Keratinocyte (primary cell): ENCODE measurements at regions not wholly inside any gene's neighbourhood (a gene's known extent, or its start where the extent isn't known, plus 50 kb on each side); places are given as distances from the start of the nearest gene placed in this dataset.

Source experiments
- DNase-seq: peaks from one replicate; pipeline ENCODE4 v3.0.0-alpha.2; 2011; ENCODE audit warnings: low read depth, missing footprints, low spot score
- FAIRE-seq: peaks from 2 replicates; lab custom pipeline; 2011; peaks lifted over from hg19 to GRCh38; lab: Jason Lieb, UNC
- H2AFZ ChIP-seq: 2 replicates; pipeline ENCODE4 v1.6.0; 2012; ENCODE audit warnings: low read length, control low read depth, inconsistent platforms; ENCODE audit not compliant: control insufficient read depth
- H3K27ac ChIP-seq: 2 replicates; pipeline ENCODE4 v1.5.1; 2011; ENCODE audit warnings: low read length; ENCODE audit not compliant: control insufficient read depth, insufficient read depth
- H3K27me3 ChIP-seq: 3 replicates; pipeline ENCODE4 v1.6.0; 2011; ENCODE audit warnings: low read length; ENCODE audit not compliant: control insufficient read depth, insufficient read depth; ENCODE audit errors: extremely low read depth
- H3K36me3 ChIP-seq, 2 experiments: 2 replicates in 1 of 2; 3 replicates in 1 of 2; pipeline ENCODE4 v1.5.1; 2011; ENCODE audit warnings: low read length in 2 of 2, mild to moderate bottlenecking in 1 of 2; ENCODE audit not compliant: control insufficient read depth in 2 of 2, insufficient read depth in 2 of 2; ENCODE audit errors: extremely low read depth in 1 of 2
- H3K4me1 ChIP-seq: 3 replicates; pipeline ENCODE4 v1.5.1; 2011; ENCODE audit warnings: low read length; ENCODE audit not compliant: control insufficient read depth, insufficient read depth; ENCODE audit errors: extremely low read depth
- H3K4me2 ChIP-seq: 3 replicates; pipeline ENCODE4 v1.6.0; 2011; ENCODE audit warnings: low read depth, low read length; ENCODE audit not compliant: control insufficient read depth, insufficient read depth; ENCODE audit errors: extremely low read depth
- H3K4me3 ChIP-seq, 3 experiments: fragments of 200-600 bp in 1 of 3; sonication (generic) in 1 of 3; 2 replicates in 2 of 3; 3 replicates in 1 of 3; pipeline ENCODE4 v1.5.1; 2011 to 2016; ENCODE audit warnings: low read length in 3 of 3, mild to moderate bottlenecking in 3 of 3, control low read depth in 2 of 3, inconsistent platforms in 1 of 3, low read depth in 1 of 3, mixed read lengths in 1 of 3, mixed run types in 1 of 3, moderate library complexity in 1 of 3; ENCODE audit not compliant: control insufficient read depth in 2 of 3, insufficient read depth in 2 of 3; ENCODE audit errors: extremely low read depth in 1 of 3
- H3K79me2 ChIP-seq: 2 replicates; pipeline ENCODE4 v1.6.0; 2012; ENCODE audit warnings: low read length; ENCODE audit not compliant: control insufficient read depth, insufficient read depth
- H3K9ac ChIP-seq: 3 replicates; pipeline ENCODE4 v1.6.0; 2011; ENCODE audit warnings: low read length; ENCODE audit not compliant: control insufficient read depth, insufficient read depth; ENCODE audit errors: extremely low read depth
- H3K9me1 ChIP-seq: 3 replicates; pipeline ENCODE4 v1.6.0; 2011; ENCODE audit warnings: low read length; ENCODE audit not compliant: control insufficient read depth, insufficient read depth; ENCODE audit errors: extremely low read depth
- H3K9me3 ChIP-seq: 2 replicates; pipeline ENCODE4 v1.5.1; 2012; ENCODE audit warnings: low read depth, low read length; ENCODE audit not compliant: control insufficient read depth
- H4K20me1 ChIP-seq: 3 replicates; pipeline ENCODE4 v1.6.0; 2011; ENCODE audit warnings: low read length; ENCODE audit not compliant: control insufficient read depth, insufficient read depth; ENCODE audit errors: extremely low read depth
- EZH2 ChIP-seq: IDR thresholded peaks from one replicate; pipeline ENCODE4 v1.6.1; 2012; ENCODE audit warnings: inconsistent platforms, mild to moderate bottlenecking, low read length, moderate library complexity
- dilution Hi-C: fragments of 300-500 bp; cut with MboI; formaldehyde crosslinking; loops from one replicate; pipeline ENCODE4 v1.7.0; 2020; ENCODE audit warnings: low sequenced_read_pairs; ENCODE audit not compliant: extremely low pct_ligation_motif_present
- TF ChIP-seq, protein P1 (sequence below), 3 experiments: IDR thresholded peaks in 1 of 3; conservative IDR thresholded peaks in 1 of 3; optimal IDR thresholded peaks in 1 of 3; 2 replicates in 2 of 3; 3 replicates in 1 of 3; pipeline versions ENCODE3 to v1.5.1; 2011; ENCODE audit warnings: low read length in 3 of 3, mild to moderate bottlenecking in 3 of 3, moderate library complexity in 2 of 3, control low read depth in 1 of 3, inconsistent platforms in 1 of 3; ENCODE audit not compliant: insufficient read depth in 2 of 3; ENCODE audit errors: extremely low read depth in 1 of 3

DNA sequence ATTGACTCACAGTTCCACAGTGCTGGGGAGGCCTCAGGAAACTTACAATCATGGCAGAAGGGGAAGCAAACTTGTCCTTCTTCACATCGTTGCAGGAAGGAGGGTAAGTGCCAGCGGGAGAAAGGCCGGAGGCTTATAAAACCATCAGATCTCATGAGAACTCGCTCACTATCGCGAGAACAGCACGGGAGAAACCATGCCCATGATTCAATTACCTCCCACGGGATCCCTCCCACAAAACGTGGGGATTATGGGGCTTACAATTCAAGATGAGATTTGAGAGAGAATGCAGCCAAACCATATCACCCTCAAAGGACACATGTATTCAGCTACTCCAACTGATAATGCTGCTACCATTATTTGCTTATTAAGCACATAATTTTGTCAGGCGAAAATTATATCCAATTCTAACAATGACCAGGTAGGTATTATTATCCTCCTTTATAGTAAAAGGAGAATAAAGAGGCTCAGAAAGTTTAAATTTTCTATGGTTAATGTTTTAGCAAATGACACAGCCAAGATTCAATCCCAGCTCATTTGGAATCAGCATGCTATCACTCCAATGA lies 327.2 kb upstream of the CDIN1 start:
- H3K27ac ChIP-seq, result no peak overlapping the region
- no peak overlapping the region for H3K4me2 ChIP-seq
- H3K9me3 ChIP-seq, result no peaks in the 10 kb centered on the region
- H3K27me3 ChIP-seq, result no peaks in the 10 kb centered on the region
- dilution Hi-C loops, result no loop called here
- no peaks in the 10 kb centered on the region for H3K79me2 ChIP-seq
- TF ChIP-seq EZH2, result no peak
- TF ChIP-seq, protein P1, sequence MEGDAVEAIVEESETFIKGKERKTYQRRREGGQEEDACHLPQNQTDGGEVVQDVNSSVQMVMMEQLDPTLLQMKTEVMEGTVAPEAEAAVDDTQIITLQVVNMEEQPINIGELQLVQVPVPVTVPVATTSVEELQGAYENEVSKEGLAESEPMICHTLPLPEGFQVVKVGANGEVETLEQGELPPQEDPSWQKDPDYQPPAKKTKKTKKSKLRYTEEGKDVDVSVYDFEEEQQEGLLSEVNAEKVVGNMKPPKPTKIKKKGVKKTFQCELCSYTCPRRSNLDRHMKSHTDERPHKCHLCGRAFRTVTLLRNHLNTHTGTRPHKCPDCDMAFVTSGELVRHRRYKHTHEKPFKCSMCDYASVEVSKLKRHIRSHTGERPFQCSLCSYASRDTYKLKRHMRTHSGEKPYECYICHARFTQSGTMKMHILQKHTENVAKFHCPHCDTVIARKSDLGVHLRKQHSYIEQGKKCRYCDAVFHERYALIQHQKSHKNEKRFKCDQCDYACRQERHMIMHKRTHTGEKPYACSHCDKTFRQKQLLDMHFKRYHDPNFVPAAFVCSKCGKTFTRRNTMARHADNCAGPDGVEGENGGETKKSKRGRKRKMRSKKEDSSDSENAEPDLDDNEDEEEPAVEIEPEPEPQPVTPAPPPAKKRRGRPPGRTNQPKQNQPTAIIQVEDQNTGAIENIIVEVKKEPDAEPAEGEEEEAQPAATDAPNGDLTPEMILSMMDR (optimal IDR thresholded peaks at IDR 0.05 in 1 of 3, IDR thresholded peaks at IDR 0.05 in 1 of 3, conservative IDR thresholded peaks at IDR 0.05 in 1 of 3; ENCODE audit: extremely low read depth in 1 of 3, insufficient read depth in 2 of 3, low read length in 3 of 3), result no peak
- H3K9ac ChIP-seq, result no peak overlapping the region
- no peak overlapping the region for H3K4me3 ChIP-seq
- no peaks in the 10 kb centered on the region for H3K4me1 ChIP-seq
- FAIRE-seq (no peak), DNase-seq (no peak)
- H2AFZ ChIP-seq, result no peak overlapping the region
- H3K36me3 ChIP-seq, result no peaks in the 10 kb centered on the region
- H3K9me1 ChIP-seq, result no peaks in the 10 kb centered on the region
- H4K20me1 ChIP-seq, result no peaks in the 10 kb centered on the region

DNA sequence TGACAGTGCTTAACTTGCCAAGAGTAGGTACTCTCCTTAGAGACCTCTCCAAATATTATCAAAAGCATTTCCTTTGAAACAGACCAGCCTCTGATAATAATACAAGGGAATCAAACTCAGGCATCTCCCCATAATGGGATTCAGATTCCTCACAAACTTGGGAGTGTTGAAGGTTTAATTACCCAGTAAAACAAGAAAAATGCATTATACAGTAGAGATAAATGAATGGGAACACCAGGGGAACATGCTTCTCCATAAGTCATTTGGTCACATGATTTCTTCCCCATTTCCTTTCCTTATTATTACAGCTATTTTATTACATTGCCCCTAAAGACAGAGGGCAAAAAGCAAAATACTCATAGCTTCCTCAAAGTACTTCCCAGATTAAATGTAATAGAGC lies 325.0 kb upstream of the CDIN1 start:
- Histone ChIP-seq H3K9ac (no peak overlapping the region), H2AFZ (no peak overlapping the region), H3K36me3 (no peaks in the 10 kb centered on the region), H3K9me1 (no peaks in the 10 kb centered on the region), H3K4me2 (no peak overlapping the region), H3K27ac (no peak overlapping the region), H4K20me1 (no peaks in the 10 kb centered on the region), H3K4me3 (no peak overlapping the region), H3K27me3 (no peaks in the 10 kb centered on the region), H3K4me1 (no peaks in the 10 kb centered on the region), H3K79me2 (no peaks in the 10 kb centered on the region), H3K9me3 (no peaks in the 10 kb centered on the region)
- TF ChIP-seq, protein P1 (optimal IDR thresholded peaks at IDR 0.05 in 1 of 3, IDR thresholded peaks at IDR 0.05 in 1 of 3, conservative IDR thresholded peaks at IDR 0.05 in 1 of 3; ENCODE audit: extremely low read depth in 1 of 3, insufficient read depth in 2 of 3, low read length in 3 of 3), result no peak
- TF ChIP-seq EZH2, result no peak
- dilution Hi-C loops, result no loop called here
- DNase-seq (no peak), FAIRE-seq (no peak)
